NCI-H187 treated with DMSO at 0.1 percent for 48 hours (cell line): ENCODE measurements at regions not wholly inside any gene's neighbourhood (a gene's known extent, or its start where the extent isn't known, plus 50 kb on each side); places are given as distances from the start of the nearest gene placed in this dataset.

Source experiments
- DNase-seq: peaks from one replicate; lab custom pipeline; 2025; lab: John Stamatoyannopoulos, UW

DNA sequence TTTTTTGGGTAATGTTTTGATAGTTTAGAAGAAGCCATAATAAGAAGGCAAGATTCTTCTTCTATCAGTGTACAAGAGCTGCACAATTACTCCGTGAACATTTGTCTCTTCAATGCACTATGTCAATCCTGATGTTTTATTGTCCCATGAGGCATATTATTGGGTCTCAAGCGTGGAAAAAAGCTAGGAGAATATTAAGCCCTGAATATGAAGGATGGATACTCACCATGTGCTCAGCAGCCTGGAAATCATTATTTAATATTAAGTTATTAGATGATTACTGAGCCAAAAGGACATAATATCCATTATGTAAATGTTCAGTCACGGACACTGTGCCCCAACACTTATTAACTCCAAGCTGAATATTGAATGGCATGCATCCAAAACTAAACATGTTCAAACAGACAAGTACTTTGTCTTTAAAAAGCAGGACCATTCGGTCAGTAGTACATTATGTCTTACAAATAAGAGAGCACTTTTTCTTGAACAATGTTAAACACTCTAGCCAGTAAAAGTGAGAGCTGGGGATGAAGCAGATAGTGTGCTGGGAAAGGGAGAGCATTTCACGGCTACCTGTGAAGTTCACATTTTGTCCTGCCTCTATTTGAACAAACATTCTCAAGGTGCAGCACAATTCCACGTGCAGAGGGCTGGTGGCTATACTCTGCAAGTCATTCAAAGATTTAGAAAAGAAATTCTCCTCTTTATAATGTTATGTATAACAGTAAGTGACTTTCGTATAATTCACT, 70.6 kb upstream of the CNR1 start:
- DNase-seq: no peak

DNA sequence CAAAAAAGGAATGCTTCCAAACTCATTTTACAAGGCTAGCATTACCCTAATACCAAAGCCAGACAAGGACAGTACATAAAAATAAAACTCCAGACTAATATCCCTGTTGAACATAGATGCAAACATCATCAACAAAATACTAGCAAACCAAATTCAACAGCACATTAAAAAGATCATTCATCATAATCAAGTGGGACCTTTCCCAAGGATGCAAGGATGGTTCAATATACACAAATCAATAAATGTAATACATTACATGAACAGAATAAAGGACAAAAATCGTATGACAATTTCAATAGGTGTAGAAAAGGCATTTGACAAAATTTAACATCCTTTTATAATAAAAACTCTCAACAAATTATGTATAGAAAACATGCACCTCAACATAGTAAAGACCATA, 66.6 kb upstream of the CNR1 start:
- no peak for DNase-seq

DNA sequence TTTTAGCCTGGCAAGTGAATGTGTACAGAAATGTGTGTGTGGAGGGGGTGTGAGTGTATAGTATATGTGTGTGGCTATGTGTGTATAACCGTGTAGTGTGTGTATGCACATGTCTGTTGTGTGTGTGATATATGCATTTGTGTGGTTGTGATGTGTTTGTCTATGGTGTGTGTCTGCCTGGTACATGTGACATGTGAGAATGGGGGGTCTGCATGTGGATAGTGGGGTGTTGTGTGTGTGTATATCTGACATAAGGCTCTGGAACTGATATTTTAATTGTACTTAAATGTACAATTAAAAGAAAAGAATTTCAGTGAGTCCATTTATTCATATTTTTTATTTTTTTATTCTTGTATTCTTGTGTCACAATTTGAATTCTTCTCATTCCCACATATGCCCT, 57.2 kb upstream of the CNR1 start:
- DNase-seq: no peak

DNA sequence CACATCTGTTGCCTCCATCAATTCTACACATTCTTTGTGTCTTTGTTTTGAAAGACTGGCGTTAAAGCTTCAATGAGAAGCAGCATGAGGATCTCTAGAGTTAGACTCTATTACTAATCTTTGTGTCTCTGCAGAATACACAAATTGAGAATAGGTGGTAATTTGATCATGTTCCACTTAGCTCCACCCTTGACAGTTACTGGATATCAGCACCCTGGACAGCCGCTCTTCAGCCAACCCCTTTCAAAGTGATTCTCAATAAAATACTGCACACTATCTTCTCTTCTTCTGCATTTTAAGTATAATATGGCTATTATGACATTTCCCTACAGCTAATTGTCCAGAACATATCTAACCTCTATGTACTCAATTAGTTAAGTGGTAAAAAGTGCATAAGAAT, 54.3 kb upstream of the CNR1 start:
- DNase-seq: no peak

DNA sequence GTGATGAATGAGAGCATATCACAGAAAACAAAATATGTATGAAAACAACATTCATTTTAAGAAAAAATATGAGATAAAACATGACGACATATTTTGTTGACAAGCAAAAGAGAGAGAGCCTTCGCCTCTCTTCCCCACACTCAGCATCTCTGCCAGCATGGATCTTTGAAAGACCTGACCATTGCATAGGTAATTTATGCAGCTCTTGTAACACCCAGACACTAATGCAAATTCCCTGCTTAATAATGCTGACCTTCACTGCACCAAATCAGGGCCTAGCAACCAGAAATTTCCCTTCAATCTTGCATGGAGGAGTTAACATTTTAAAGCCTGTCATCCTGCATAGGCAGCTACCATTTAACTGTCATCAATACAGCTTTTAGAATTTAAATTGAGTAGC, 50.0 kb upstream of the CNR1 start:
- DNase-seq: no peak
